MCF 10A (cell line): ENCODE measurements at regions not wholly inside any gene's neighbourhood (a gene's known extent, or its start where the extent isn't known, plus 50 kb on each side); places are given as distances from the start of the nearest gene placed in this dataset.
"Not testable (repeated sequence)": the region's sequence is repeated elsewhere in the genome, so short reads cannot be mapped to it uniquely, and the experiment has no call there.

Experiments
- BruUV-seq: library from RNA; stranded (reverse); fragments of 400-500 nt; replicated peaks from 2 replicates; lab custom pipeline; 2021; lab: Mats Ljungman, UMichigan
- CTCF ChIA-PET: fragments of 300-600 bp; sonication (Branson Sonifier 250); formaldehyde crosslinking; extraction: SDS; loops from one replicate; lab custom pipeline; 2021; ENCODE audit warnings: antibody characterized with exemption, inconsistent platforms; lab: Yijun Ruan, JAX
- POLR2A ChIA-PET: fragments of 300-600, 350-650 bp; sonication (Branson Sonifier 250); formaldehyde crosslinking; extraction: SDS; loops from one replicate; lab custom pipeline; 2020; ENCODE audit warnings: antibody characterized with exemption, inconsistent platforms; lab: Yijun Ruan, JAX
- DNase-seq: peaks from one replicate; pipeline ENCODE4 v3.0.0-alpha.2; 2018; ENCODE audit not compliant: unreplicated experiment
- H3K27ac Mint-ChIP-seq: one replicate; pipeline ENCODE4 v1.8.0; 2022; ENCODE audit warnings: mild to moderate bottlenecking, low read depth, mixed read lengths; ENCODE audit not compliant: unreplicated experiment
- H3K27me3 Mint-ChIP-seq: one replicate; pipeline ENCODE4 v1.8.0; 2022; ENCODE audit warnings: mixed read lengths; ENCODE audit not compliant: insufficient read depth, unreplicated experiment
- H3K36me3 Mint-ChIP-seq: one replicate; pipeline ENCODE4 v1.8.0; 2022; ENCODE audit warnings: mild to moderate bottlenecking, moderate library complexity, mixed read lengths; ENCODE audit not compliant: insufficient read depth, unreplicated experiment
- H3K4me1 Mint-ChIP-seq: one replicate; pipeline ENCODE4 v1.8.0; 2022; ENCODE audit warnings: mixed read lengths; ENCODE audit not compliant: insufficient read depth, unreplicated experiment
- H3K4me3 Mint-ChIP-seq: one replicate; pipeline ENCODE4 v1.8.0; 2022; ENCODE audit warnings: mild to moderate bottlenecking, moderate library complexity, mixed read lengths; ENCODE audit not compliant: unreplicated experiment
- H3K9me3 Mint-ChIP-seq: one replicate; pipeline ENCODE4 v1.8.0; 2022; ENCODE audit warnings: mixed read lengths; ENCODE audit not compliant: unreplicated experiment
- intact Hi-C: fragments of 100-400 bp; cut with micrococcal nuclease; formaldehyde crosslinking; loops from 2 replicates; pipeline ENCODE4 v1.14.1; 2022
- TF ChIP-seq, protein P1 (sequence below): fragments of 200-600 bp; IDR thresholded peaks from one replicate; pipeline ENCODE4 v1.8.0; 2022; ENCODE audit warnings: antibody characterized with exemption, mild to moderate bottlenecking; ENCODE audit not compliant: unreplicated experiment

DNA sequence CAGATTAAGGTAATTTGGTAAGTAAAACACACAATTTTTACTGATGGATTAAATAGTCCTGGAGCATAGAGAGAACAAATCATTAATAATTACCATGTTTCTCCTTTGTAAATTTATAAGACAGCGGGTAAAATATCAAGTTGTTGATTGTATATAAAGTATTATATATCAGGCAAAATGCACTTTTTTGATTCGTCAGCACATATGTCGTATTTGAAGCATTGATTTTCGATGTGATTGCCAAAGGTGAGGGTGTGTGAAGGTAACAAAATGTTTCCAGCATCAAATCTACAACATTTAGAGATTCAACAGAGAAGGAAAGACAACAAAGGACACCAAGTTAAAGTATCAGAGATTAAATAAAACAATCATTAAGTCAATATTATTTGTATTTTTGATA lies 1437.8 kb upstream of the ADGRL3 start:
- ChIA-PET CTCF (no interaction called here), POLR2A (no interaction called here)
- Mint-ChIP-seq H3K36me3 (no peaks in the 10 kb centered on the region), H3K4me3 (no peak overlapping the region), H3K27ac (no peak overlapping the region), H3K9me3 (peaks cover 21% of the 10 kb centered on the region), H3K4me1 (no peaks in the 10 kb centered on the region), H3K27me3 (no peaks in the 10 kb centered on the region)
- TF ChIP-seq, protein P1, sequence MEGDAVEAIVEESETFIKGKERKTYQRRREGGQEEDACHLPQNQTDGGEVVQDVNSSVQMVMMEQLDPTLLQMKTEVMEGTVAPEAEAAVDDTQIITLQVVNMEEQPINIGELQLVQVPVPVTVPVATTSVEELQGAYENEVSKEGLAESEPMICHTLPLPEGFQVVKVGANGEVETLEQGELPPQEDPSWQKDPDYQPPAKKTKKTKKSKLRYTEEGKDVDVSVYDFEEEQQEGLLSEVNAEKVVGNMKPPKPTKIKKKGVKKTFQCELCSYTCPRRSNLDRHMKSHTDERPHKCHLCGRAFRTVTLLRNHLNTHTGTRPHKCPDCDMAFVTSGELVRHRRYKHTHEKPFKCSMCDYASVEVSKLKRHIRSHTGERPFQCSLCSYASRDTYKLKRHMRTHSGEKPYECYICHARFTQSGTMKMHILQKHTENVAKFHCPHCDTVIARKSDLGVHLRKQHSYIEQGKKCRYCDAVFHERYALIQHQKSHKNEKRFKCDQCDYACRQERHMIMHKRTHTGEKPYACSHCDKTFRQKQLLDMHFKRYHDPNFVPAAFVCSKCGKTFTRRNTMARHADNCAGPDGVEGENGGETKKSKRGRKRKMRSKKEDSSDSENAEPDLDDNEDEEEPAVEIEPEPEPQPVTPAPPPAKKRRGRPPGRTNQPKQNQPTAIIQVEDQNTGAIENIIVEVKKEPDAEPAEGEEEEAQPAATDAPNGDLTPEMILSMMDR = no peak
- no TSS peak for BruUV-seq
- intact Hi-C loops = no loop called here
- DNase-seq = no peak

DNA sequence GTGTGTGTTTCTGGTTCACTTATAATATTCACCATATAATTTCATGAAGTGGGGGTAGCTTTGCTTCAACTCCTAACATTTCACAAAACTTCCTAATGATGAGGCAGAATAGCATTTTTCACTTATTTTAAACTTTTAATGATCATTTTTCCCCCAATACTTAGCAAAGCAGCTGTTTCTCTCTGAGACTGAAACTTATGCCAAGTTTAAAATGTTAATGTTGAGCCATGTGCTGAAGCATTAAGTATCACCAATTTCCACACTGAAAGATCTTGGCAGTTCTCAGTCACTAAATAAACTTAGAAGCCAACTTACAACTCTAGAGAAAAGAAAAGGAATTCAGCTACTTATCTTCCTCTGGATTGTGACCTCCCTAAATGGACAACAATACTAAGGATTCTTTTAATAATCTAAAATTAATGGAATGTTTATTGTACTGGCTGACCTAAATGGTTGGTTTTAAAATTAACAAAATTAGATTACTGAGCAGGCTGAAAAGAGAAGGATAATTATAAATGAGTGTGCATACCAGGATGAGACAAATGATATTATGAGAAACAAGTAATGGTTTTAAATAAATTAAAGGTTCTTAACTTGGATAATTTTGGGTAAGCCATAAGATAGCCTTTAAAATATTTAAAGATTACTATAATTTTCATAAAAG lies 1429.4 kb upstream of the ADGRL3 start:
- intact Hi-C loops = no loop called here
- DNase-seq = no peak
- Mint-ChIP-seq H3K9me3 (peaks cover 7% of the 10 kb centered on the region), H3K4me1 (no peaks in the 10 kb centered on the region), H3K36me3 (no peaks in the 10 kb centered on the region), H3K27ac (peak overlapping the region; percentile 46), H3K4me3 (no peak overlapping the region), H3K27me3 (no peaks in the 10 kb centered on the region)
- CTCF ChIA-PET = no interaction called here
- POLR2A ChIA-PET = no interaction called here
- BruUV-seq = no TSS peak
- TF ChIP-seq, protein P1 = no peak

DNA sequence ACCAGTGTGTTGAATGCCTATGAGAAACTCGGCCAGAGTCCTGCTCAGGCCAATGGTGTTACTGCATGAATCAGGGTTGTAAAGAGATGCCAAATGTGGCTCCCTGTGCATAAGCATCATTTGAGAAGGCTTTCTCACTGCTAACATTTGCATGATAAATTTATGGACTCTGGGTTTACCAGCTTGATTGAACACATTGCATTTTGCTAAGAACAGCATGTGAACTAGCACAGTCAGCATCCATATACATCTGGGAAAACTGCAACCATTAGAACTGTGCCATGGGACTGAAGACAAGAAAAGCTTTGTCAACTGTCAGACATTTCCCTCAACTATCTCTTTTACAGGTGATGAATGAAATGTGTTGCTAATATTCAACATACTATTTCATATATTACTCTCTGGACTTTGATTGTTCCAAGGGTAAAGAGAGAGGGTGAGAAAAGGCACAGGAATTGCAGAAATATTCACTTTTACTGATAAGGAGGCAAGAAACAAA lies 1427.4 kb upstream of the ADGRL3 start:
- POLR2A ChIA-PET = no interaction called here
- Mint-ChIP-seq H3K36me3 (no peaks in the 10 kb centered on the region), H3K4me3 (no peak overlapping the region), H3K27me3 (no peaks in the 10 kb centered on the region), H3K9me3 (peaks cover 7% of the 10 kb centered on the region), H3K27ac (no peak overlapping the region), H3K4me1 (no peaks in the 10 kb centered on the region)
- DNase-seq = no peak
- no TSS peak for BruUV-seq
- TF ChIP-seq, protein P1 = no peak
- intact Hi-C loops = no loop called here
- CTCF ChIA-PET = interaction anchor here (0.6 to 0.7 kb wide), 4 partner anchors 13 to 555 kb away, joined by 3 read pairs; no protein-coding TSS in a partner anchor

- POLR2A ChIA-PET, CTCF ChIA-PET, H3K9me3 Mint-ChIP-seq, intact Hi-C loops, H3K27ac Mint-ChIP-seq, H3K27me3 Mint-ChIP-seq, H3K36me3 Mint-ChIP-seq, BruUV-seq, H3K4me3 Mint-ChIP-seq, H3K4me1 Mint-ChIP-seq, DNase-seq: not testable (repeated sequence)
Observed at GRCh38 chr4:59780271-59780670, 1419.9 kb upstream of the ADGRL3 start.
